Stimulated activated CD4-positive, alpha-beta T cell treated with anti-CD3 and anti-CD28 coated beads, Interleukin-15, amount 100 ng/mL, for 1 hour (primary cell): ENCODE measurements at regions not wholly inside any gene's neighbourhood (a gene's known extent, or its start where the extent isn't known, plus 50 kb on each side); places are given as distances from the start of the nearest gene placed in this dataset.
"Not testable (repeated sequence)": the region's sequence is repeated elsewhere in the genome, so short reads cannot be mapped to it uniquely, and the experiment has no call there.

Source experiments
- DNase-seq, 2 donors: peaks; one replicate each; pipeline ENCODE4 v3.0.0-alpha.2; 2020; ENCODE audit warnings: low read depth in 1 of 2, low spot score in 1 of 2

DNA sequence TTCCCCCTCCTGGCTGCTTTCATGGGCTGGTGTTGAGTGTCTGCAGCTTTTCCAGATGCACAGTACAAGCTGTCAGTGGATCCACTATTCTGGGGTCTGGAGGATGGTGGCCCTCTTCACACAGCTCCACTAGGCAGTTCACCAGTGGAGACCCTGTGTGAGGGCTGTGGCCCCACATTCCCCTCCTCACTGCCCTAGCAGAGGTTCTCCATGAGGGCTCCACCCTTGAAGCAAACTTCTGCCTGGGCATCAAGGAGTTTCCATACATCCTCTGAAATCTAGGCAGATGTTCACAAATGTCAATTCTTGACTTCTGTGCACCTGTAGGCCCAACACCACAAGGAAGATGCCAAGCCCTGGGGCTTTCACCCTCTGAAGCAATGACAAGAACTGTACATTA lies 1386.2 kb upstream of the ACVR2A start:
- no peak for DNase-seq

DNA sequence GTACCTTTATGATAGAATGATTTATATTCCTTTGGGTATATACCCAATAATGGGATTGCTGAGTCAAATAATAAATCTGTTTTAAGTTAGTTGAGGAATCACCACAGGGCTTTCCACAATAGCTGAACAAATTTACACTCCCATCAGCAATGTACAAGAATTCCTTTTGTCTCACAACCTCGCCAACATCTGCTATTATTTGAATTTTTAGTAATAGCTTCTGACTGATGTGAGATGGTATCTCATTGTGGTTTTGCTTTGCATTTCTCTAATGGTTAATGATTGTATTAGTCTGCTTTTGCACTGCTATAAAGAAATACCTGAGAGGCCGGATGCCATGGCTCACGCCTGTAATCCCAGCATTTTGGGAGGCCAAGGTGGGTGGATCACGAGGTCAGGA lies 1387.6 kb upstream of the ACVR2A start:
- DNase-seq: no peak

DNA sequence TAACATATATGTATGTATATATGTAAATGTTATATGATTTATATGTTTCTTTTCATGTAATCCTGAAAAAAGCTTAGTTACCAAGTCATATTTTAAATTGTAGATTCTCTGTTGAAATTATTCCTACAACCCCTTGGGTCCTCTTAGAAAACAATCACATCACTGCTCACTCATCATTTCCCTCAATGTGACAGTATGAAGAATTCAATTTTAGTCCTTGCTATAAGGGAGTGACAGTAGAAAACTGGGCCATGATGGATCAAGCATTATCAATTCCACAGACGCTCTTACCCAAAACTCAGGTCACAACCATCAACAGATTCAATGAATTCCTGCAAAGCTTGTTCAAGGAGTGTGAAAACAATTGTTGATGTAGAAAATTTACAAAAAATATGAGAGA lies 1389.5 kb upstream of the ACVR2A start:
- DNase-seq: no peak

DNA sequence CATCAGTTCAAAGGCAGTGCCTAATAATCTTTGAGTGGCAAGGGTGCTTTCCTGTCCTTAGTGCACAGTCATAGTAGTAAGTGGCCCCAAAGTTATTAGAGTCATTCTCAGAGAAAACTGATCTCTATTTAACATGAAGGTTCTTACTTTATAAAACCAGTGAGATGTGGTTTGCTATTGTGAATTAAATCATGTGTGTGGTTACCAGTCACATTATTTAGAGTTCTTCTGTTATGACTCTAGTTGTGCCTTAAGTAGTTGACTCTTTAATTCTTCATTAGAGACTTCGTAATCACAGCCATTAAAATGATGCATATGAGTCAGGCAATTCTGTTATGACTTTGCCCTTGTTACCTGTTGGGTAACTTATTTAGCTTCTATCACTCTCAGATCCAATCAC lies 1392.9 kb upstream of the ACVR2A start:
- DNase-seq: no peak

DNA sequence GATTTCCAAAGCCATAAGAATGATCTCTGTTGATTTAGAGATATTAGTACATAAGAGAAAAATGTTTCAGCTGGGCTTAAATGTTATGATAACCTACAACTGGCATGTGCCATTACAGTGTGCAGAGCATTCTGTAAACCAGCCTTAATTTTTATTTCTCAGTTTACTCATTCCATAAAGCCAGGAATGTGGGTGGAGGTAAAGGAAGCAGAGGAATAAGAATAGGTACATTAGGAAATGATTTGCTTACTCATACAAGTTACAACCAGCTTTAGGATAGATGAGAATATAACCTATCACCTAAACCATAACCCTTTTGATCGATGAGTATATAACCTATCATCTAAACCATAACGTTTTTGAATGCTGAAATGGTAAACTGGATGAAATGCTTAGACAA lies 1394.7 kb upstream of the ACVR2A start:
- DNase-seq: no peak

DNA sequence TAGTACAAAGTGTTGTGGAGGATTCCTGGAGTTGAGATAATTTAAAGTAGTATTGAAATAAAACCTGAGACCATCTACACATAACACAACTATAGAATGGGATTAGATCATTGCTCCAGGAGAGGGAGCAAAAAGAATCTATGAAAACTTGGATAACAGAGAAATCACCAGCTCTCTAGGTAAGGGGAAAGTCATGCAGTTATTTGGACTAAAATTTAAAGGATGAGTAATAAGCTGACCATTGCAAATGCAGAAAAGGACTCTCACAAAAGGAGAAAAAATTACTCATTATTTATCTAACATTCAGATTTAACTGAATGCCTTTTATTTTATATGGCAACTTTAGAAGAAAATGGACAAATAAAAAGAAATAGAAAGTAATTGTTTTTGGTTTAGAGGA lies 1399.8 kb upstream of the ACVR2A start:
- no peak for DNase-seq

DNA sequence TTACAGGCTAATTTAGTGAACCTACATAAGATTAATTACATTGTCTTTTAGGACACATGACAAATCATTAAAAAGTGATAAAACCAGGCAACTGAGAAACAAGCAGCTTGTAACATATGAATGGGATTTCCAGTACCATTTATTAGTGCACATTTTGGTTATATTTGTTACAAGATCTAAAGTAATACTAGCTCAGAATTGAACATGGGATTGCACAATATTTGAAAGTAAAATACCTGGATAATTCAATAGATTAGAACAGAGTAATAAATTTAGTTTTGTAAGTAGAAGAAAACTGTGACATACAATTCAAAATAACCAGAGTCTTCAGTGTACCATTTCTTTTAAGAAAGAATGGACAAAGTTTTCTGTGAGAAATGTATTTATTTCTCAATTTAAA lies 1400.7 kb upstream of the ACVR2A start:
- no peak for DNase-seq

DNA sequence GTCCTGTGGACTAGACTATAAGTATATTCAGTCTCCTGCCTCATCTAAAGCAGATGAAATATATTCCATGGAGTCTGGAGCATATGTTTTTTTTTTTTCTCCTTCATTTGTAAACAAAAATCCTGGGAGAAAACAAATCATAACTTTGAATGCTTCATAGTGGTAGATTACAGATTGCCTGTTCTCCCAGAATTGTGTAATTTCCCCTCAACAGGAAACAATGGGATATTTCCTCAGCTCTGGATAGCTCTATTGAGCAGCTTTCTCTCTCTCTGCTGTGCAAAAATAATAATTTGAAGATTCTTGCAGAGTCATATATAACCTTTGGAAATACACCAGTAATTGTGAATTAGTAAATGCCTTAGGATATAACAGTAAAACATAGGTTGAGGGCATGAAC lies 1406.6 kb upstream of the ACVR2A start:
- no peak for DNase-seq

DNA sequence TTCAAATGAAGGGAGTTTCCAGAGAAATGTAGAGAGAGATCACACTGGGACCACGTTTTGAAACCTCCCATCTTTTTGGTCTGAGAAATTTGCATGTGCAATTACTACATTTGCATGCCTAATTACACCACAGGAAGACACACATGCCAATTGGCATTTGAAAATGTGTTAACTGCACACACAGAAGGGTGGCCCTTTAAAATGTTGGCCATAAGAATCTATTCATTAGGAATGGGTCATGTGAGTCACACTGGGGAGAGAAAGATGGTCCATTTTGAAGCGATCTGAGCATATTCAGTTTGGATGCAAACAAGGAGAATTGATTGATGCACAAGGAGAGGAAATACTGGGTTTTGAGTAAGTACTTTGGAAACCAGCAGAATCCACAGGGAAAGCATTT lies 1407.1 kb upstream of the ACVR2A start:
- DNase-seq: no peak

DNA sequence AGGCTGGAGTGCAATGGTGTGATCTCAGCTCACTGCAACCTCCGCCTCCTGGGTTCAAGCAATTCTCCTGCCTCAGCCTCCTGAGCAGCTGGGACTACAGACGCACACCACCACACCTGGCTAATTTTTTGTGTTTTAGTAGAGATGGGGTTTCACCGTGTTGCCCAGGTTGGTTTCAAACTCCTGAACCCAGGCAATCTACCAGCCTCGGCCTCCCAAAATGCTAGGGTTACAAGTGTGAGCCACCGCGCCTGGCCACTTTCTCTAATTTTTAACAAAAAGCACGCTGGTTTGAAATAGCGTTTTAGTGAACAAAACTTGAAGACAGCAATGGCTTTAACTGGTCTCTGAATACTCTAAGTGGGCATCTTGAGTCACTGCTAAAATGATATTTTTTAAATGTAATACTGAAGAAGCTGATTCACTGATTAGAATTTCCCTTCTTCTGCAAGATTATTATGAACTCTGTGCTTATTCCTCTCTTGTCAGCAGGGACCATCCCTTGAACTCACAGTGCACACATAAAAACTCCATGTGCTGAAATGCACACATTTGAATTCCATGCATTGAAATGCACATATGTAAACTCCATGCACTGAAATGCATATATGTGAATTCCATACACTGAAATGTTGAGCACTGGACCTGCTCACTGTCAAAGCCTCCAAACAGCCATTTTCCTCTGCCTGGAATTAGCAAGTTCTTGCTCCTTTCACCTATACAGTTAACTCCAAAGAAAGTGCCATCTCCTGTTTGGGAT lies 1411.5 kb upstream of the ACVR2A start:
- no peak for DNase-seq

DNA sequence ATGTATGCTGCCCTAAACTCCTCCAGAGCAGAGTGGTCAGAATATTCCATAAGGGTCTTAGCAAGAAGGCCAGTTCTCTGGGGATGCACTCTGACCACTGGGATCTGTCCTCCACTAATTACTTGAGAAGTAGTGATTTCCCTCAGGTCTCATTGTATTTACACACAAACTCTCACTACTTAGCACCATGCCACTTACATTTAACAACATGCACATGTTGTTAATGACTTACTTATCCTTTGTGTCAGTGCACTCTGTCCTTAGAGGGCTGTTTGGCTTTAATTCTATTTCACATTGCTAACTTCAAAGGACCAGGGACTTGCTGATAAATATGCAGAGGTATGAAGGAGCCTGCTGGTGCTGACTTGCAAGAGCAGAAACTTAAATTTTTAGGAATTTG lies 1415.5 kb upstream of the ACVR2A start:
- DNase-seq: no peak

DNA sequence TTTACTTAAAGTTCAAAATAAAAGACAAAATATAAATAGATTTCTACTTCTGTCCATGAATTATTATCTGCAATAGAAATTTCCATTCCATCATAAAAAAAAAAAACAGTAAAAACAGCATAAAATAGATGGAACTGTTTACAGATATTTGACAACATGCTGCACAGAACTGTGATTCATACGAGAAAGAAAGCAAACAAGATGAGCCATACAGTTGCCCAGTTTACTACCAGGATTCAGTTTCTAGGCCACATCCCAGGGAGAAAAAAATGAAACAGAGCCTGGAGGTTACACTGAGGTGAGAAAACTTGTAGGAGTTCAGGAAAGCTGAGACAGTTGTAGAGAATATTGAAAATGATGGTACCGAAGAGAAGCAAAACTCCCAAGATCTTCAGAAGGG lies 1426.9 kb upstream of the ACVR2A start:
- DNase-seq: no peak

DNA sequence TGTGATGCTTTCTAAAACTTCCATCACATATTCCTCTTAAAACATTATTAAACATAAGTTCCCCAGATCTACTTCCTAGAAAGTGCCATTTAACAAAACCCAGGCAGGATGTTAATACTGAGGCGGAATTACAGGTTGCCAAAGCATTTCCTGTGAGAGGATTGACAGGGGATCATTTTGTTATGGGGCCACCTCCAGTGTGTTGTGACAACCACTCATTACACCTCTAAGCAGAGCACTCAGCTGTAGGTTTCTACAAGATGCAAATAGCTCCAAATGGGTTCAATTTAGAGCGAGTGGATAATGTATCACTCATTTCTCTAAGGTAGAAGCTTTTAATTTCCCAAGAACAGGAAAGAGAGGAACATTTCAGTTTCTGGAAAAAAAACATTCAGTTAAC lies 1429.5 kb upstream of the ACVR2A start:
- no peak for DNase-seq

DNA sequence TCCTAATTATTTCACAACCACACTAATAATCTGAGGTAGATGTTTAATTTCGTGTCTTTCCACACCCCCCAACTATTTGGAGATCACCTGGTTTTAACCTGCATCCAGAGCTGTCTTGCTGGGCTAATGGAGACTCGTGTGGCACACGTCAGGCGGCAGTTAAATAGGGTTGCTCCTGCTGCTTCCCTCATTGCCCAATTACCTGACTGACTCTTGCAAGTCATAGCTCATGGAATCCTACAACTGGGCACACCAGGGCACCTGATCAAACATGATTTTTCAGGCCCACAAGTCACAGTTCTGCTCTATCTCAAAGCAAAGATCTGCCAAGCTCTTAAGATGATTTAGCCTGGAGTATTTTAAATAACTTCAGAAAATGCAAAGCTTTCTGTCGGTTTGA lies 1430.4 kb upstream of the ACVR2A start:
- no peak for DNase-seq

DNA sequence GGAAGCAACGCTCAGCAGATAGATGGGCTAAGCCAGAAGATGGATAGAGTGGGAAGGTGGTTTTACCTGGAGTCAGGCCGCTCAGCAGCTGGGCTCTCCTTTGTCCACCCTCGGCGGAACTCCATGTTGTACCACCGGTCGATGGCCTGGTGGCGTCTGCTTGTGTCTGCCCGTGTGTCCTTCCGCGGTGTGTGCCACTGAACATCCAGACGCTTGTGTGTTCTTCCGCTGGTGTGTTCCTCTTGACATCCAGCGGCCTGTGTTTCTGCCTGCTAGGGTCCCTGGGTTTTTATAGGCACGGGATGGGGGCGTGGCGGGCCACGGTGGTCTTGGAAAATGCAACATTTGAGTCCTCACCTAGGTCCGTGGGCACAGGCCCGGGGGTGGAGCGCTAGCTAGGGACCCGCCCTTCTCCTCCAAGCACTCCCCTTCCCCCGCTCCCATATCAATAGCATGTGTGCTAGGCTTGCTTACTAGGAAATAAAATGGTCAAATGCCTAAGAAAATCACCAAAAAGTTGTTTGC lies 1431.7 kb upstream of the ACVR2A start:
- DNase-seq: no peak

DNA sequence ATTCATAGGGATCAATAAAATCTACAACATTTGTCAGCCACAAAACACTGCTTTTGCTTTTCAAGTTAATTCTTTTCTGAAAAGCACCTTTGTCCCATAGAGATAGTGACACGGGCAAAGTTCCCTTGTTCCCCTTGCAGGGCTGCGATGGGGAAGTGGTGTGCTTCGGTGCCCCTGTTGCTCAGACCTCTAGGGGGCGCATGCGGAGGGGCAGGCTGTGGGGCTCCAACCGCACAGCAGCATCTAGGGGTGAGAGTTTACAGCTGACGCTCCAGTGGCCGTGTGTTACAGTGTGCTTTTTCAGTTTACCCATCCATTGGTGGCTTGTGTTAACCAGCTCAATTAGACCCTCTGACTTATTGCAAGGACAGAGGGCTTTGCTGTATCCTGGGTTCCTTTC lies 1432.2 kb upstream of the ACVR2A start:
- DNase-seq: no peak

DNA sequence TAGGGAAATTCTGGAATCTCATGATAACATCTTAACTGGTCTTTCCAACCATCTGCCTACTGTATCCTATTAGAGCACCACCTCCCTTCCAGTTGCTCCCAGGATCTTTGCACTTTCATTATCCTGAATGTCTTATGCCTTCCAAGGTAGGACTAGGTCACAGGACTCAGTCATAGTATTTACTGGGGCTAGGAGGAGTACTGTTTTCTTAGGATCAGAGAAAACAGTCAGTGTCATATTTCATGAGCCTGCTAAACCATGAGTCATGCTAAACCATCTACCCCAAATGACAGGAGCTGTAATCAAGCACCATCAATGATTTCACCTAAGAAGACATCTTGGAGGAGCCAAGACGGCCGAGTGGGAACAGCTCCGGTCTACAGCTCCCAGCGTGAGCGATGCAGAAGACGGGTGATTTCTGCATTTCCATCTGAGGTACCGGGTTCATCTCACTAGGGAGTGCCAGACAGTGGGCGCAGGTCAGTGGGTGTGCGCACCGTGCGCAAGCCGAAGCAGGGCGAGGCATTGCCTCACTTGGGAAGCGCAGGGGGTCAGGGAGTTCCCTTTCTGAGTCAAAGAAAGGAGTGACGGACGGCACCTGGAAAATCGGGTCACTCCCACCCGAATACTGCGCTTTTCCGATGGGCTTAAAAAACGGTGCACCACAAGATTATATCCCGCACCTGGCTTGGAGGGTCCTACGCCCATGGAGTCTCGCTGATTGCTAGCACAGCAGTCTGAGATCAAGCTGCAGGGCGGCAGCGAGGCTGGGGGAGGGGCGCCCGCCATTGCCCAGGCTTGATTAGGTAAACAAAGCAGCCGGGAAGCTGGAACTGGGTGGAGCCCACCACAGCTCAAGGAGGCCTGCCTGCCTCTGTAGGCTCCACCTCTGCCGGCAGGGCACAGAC lies 1439.2 kb upstream of the ACVR2A start:
- DNase-seq: not testable (repeated sequence)

DNA sequence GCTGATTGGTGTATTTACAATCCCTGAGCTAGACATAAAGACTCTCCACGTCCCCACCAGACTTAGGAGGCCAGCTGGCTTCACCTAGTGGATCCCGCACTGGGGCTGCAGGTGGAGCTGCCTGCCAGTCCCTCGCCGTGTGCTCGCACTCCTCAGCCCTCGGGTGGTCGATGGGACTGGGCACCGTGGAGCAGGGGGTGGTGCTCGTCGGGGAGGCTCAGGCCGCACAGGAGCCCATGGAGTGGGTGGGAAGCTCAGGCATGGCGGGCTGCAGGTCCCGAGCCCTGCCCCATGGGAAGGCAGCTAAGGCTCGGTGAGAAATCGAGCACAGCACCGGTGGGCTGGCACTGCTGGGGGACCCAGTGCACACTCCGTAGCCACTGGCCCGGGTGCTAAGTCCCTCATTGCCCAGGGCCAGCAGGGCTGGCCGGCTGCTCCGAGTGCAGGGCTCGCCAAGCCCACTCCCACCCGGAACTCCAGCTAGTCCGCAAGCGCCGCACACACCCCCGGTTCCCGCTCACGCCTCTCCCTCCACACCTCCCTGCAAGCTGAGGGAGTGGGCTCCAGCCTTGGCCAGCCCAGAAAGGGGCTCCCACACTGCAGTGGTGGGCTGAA lies 1441.2 kb upstream of the ACVR2A start:
- not testable (repeated sequence) for DNase-seq

DNA sequence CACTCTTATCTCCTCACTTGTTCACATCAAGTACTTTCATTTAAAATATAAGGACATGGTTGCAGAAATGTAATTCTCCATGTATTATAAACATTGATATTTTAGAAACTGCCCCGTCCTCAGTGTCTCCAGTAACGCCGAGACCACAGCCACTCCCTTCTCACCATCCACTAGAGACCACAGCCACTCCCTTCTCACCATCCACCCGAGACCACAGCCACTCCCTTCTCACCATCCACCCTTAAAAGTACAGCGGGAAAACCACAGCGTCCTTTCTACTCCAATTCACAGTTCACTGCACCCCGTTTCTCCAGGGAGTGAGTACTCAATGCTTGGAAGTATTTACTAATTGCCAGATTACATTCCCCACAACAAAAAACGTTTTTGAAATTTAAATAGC lies 1452.2 kb upstream of the ACVR2A start:
- DNase-seq: no peak

DNA sequence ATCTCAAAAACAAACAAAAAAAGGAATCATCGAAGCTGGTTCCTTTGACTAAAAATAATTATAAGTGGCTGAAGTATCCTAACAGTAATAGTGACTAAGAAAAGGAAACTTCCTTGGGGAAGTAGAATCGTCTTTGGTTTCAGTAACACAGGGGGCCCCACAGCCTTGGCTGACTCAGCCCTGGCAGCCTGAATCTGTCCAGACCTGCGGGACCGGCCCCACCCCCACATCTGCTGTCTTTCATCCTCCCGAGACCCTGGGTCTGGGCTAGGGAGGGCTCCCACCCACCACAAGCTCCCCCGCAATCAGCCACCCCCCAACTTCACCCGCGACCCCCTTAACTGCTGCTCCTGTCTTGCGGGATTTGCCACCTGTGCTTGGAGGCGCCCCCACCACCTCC lies 1452.6 kb upstream of the ACVR2A start:
- no peak for DNase-seq

DNA sequence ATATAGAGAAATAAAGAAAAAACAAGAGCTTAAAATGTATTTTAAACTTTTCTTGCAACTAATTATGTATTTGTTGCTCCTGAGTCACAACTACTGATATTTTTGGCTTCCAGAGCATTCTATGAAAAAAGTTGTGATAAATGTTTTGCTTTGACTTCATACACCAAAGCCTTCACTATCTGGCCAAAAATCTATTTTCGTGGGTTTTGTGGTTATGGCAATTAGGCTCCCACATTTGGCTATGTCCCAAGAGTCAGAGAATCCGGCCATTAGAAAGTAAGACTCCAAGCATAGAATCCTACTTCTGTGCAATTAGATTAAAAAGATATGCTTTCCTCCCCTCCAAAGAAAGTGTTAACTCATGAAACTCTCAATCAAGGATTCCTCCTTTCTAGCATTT lies 1456.1 kb upstream of the ACVR2A start:
- no peak for DNase-seq

DNA sequence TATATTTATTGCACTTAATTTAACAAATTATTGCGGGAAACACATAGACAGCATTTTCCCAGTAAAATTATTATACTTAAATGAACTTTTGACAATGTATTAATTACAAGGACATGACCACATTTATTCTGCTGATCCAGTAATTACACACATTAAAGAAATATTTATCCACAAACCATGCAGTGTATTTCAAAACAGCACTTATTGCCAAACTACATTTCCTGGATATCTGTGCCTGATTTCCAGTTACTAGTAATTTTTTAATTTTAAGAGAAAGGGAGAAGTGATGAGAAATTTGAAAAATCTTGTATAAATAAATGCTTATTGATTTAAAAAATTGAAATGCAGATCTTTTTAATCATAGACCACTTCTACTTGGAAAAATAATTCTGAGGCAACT lies 1458.7 kb upstream of the ACVR2A start:
- DNase-seq: no peak
